HTR-8/SVneo (cell line): ENCODE measurements at regions not wholly inside any gene's neighbourhood (a gene's known extent, or its start where the extent isn't known, plus 50 kb on each side); places are given as distances from the start of the nearest gene placed in this dataset.
A peak's percentile ranks its signal among the peaks of the same experiment; 100 is the strongest.
"Not testable (repeated sequence)": the region's sequence is repeated elsewhere in the genome, so short reads cannot be mapped to it uniquely, and the experiment has no call there.

ENCODE experiments used
- DNase-seq: peaks from one replicate; pipeline ENCODE4 v3.0.0; 2011; ENCODE audit warnings: low spot score, mixed read lengths; ENCODE audit not compliant: insufficient read length
- FAIRE-seq: peaks from 2 replicates; lab custom pipeline; 2011; peaks lifted over from hg19 to GRCh38; lab: Jason Lieb, UNC

DNA sequence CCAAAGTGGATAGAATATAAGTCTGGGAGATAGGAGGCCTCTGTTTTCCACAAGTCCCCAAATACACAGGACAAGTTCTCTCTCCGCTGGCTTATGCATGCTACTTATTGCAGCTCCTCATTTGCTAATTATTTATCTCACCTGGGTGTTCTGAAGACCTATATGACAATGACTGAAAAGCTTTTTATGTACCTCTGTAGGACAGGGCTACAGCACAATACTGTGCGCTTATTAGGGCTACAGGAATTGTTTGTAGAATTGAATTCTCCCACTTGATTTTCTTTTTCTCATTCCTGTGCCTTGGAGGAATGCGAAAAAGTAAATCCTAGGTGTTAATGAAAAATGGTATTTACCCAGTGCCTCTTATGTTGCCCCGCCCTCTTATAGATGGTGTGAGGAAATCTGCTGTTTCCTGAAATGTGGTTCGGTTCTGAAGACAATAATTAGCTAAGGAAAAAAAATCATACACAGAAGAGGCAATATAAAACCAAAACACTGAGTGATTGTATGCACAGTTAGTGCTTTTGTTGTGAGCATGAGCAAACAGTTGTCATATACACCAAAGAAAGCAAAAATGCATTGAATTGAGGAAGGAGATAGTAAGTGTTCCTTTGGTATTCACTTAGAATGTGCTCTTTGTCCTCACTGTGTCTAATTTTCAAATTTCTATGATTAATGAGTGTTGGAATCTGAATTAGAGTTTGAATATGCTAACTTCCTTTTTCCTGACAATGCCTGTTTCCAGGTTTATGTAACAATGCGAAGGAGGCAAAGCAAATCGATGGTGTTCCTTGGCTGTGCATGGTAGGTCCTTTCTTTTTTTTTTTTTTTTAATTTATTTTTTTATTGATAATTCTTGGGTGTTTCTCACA lies 78.7 kb upstream of the PNPT1 start:
- no peak for FAIRE-seq
- no peak for DNase-seq

DNA sequence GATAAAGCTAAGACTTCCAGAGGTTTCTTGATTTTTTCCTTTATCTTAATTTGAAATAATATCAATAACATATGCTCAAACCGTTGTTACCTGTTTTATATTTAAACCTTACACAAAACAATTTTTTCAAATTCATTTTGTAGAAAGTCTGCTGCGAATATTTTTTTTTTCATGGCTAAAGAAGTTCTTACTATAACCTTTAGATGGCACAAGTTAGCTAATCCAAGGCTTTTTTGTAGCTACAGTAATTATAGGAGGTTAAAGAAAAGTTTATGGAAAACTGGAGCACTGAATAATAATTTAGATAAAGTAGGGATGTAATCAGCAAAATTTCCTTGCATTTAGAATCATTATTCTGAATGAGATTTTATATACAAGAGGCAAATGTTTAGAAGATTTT lies 78.0 kb upstream of the PNPT1 start:
- FAIRE-seq (no peak), DNase-seq (peak; percentile 25)

DNA sequence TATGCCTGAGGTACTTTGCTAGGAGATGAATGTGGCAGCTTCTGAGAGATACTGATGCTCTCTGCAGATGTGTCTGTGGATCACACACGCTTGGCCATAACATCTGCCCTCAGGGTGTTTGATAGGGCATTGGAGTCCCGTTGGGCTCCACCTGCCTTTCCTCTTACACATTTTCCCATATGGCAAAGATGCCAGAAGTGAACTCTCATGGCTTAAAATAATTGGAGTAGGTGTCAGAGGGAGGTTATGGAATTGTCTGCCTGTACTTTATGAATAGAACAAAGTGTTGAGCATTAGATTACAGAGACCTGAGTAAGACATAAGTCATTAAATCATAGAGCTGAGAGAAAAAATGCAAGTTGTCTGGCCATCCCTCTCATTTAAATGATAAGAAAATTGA lies 75.3 kb upstream of the PNPT1 start:
- no peak for FAIRE-seq
- no peak for DNase-seq

DNA sequence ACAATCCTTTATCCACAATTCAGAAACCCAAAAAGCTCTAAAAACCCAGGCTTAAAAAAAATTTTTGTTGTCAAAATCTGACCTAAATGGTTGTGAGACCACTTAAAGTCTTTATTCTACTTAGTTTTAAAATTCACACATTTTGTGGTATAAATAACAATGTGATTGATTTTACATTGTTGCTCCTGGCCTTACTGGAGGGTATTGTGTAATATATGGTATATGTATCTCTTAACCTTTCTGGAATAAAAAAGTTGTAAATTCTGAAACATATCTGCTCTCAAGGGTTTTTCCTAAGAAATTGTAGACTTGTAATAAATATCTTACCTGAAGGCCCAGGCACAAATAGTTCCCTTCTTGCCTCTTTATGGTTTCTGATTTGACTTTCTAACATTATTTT lies 73.3 kb upstream of the PNPT1 start:
- FAIRE-seq (no peak), DNase-seq (no peak)

DNA sequence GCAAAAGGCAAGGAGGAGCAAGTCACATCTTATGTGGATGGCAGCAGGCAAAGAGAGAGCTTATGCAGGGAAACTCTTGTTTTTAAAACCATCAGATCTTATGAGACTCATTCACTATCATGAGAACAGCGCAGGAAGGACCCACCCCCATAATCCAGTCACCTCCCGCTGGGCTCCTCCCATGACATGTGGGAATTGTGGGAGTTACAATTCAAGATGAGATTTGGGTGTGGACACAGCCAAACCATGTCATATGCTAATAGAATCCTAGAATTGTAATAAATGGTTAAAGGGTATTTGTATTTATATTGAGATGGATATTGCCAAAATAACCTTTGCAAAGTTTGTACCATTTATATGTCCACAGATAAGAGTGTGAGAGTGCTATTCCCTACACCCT lies 72.1 kb upstream of the PNPT1 start:
- not testable (repeated sequence) for DNase-seq, FAIRE-seq

DNA sequence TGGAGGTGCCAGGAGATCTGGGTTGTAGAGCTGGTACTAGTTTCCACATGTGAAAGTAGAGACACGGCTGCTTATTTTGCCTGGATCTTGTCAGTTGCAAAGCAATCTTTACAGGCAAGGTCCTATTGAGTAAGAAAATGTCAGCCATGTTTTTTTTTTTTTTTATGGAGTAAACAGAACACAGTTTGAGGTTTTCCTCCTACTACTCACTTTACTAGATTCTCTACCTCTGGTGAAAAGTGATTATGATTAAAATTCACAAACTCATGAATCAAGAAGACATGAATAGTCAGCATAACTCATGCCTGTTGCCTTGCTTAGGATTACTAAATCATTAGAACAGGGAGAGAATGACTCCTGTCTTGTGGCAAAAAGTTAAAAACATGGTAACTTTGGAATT lies 70.1 kb upstream of the PNPT1 start:
- DNase-seq (no peak), FAIRE-seq (no peak)

DNA sequence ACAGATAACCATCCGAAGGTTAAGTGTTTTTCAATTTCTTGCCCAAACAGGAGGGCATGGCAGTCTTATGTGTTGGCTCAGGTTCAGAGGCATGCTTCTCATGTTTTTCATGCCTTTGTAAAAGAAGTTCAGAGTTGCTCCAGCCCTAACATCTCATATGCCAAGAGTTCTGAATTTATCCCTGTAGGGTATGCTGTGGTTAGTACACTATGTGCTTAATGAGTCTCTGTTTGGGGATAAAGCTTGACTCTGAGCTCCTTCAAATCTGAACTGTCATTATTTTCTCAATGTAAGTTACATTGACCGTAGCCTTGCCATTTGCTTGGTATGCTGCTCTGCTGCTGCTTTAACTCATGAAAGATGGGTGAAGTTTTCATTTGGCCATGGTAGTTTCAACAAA lies 67.9 kb upstream of the PNPT1 start:
- FAIRE-seq = no peak
- DNase-seq = no peak

DNA sequence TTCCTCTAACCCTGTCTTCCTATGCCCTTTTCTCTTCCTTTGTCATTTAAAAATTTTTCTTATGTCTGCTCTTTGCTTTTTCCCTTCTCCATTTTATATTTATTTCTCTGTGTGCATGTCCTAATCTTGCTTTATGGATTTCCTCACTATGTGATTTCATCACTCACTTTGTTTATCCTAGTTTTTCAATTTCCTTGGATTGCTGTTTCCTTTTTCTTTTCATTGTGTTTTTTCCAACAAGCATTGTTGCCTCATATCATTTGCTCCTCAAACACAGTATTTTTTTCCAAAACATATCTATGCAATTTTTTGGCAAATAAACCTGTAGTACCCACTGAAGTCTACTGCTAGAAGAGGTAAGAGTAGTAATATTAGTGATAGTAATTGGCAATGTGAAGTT lies 67.4 kb upstream of the PNPT1 start:
- FAIRE-seq = no peak
- DNase-seq = no peak

DNA sequence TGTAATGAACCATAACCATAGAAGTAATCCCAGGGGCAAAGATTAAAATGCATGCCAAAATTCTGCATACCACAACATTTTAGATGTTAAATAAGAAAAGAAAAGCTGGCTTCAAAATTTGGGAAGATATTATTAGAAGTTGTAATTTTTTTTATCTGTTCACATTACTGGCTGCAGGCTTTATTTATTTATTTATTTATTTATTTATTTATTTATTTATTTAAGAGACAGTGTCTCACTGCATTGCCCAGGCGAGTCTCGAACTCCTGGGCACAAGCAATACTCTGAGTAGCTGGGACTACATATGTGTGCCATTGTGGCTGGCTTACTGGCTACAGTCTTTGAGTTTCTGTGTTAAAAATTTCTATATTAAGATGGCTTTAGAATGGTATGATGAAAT lies 66.5 kb upstream of the PNPT1 start:
- no peak for DNase-seq
- FAIRE-seq = no peak

DNA sequence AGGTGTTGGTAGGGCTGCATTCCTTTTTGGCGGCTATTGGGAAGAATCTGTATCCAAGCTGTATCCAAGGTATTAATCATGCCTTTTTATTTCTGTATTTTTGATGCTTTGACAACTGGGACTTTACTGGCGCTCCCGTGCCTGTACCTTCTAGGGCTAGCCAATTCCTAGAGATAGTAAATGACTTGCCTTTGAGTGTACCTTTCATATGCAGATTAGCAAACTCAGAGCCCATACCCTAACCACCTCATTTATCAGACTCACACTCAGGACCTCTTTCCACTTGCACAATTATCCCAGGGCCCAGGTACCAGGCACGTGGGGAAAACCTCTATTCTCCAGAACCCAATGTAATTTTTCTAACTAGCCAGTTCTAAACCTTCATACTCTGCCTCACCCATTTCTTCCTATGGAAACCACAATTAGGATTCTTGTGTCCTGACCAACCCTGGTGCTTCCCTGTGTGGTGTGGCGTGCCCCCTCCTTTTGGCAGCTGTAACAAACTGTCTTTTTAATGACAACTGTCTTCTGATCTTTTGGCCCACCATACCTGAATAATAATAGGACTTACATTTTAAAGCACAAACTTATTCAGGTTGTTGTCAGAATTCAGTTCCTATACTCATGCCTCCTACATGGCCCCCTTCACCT lies 65.8 kb upstream of the PNPT1 start:
- peak; percentile 33 for FAIRE-seq

DNA sequence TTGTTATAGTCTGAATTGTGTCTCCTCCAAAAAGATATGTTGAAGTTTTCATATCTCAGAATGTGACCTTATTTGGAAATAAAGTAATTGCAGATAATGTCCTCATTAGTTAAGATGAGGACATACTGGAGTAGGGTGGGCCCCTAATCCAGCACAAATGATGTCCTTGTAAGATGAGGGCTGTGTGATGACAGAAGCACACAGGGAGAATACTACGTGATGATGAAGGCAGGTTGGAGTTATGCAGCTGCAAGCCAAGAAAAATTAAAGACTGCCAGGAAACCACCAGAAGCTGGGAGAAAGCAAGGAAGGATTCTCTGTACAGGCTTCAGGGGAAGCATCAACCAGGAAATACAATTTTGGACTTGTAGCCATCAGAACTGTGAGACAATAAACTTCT lies 58.3 kb upstream of the PNPT1 start:
- DNase-seq (no peak), FAIRE-seq (no peak)

More for the DNA sequence above, 65.8 kb upstream of the PNPT1 start:
- DNase-seq = no peak

DNA sequence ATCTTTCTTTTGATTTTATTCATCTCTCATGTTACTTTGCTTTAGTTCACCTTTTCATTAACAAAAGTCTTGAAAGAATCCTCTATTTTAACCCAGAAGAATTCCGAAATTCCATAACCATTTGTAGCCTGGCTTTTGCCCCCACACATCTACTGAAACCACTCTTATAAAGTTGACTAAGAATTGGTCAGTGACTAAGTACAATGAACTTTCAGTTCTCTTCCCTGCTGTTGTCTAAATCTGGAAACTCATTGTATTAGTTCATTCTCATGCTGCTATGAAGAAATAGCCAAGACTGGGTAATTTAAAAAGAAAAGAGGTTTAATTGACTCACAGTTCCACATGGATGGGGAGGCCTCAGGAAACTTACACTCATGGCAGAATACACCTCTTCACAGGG lies 49.9 kb upstream of the PNPT1 start:
- DNase-seq (peak; percentile 12), FAIRE-seq (no peak)
